GM12878 (cell line): ENCODE measurements at regions not wholly inside any gene's neighbourhood (a gene's known extent, or its start where the extent isn't known, plus 50 kb on each side); places are given as distances from the start of the nearest gene placed in this dataset.

Source experiments
- ATAC-seq: fragments of 200-7000 bp; cut with Tn5 transposase; 3 replicates; pipeline ENCODE4 v1.9.1; 2020; ENCODE audit warnings: mild to moderate bottlenecking, moderate library complexity
- BruUV-seq: library from RNA; stranded (reverse); fragments of 400-500 nt; replicated peaks from 2 replicates; lab custom pipeline; 2021; lab: Mats Ljungman, UMichigan
- CTCF ChIA-PET: fragments of 300-600 bp; sonication (Branson Sonifier 250); formaldehyde crosslinking; extraction: SDS; loops from one replicate; lab custom pipeline; 2021; ENCODE audit warnings: inconsistent platforms; lab: Yijun Ruan, JAX
- POLR2A ChIA-PET: fragments of 350-600 bp; formaldehyde crosslinking; extraction: SDS; loops from one replicate; lab custom pipeline; 2021; ENCODE audit warnings: inconsistent platforms; lab: Charles Lee
- RAD21 ChIA-PET: fragments of 300-600 bp; sonication (Branson Sonifier 250); formaldehyde crosslinking; loops from one replicate; lab custom pipeline; 2023; ENCODE audit warnings: antibody characterized with exemption; ENCODE audit not compliant: unreplicated experiment; lab: Charles Lee
- SMC1A ChIA-PET: fragments of 300-600 bp; sonication (Branson Sonifier 250); formaldehyde crosslinking; loops from one replicate; lab custom pipeline; 2023; ENCODE audit not compliant: unreplicated experiment, uncharacterized antibody; lab: Charles Lee
- DNase-seq: peaks from one replicate; pipeline ENCODE4 v3.0.0-alpha.2; 2011; ENCODE audit warnings: low read depth, low spot score
- FAIRE-seq: peaks from 3 replicates; lab custom pipeline; 2011; peaks lifted over from hg19 to GRCh38; lab: Jason Lieb, UNC
- H2AFZ ChIP-seq: 2 replicates; pipeline ENCODE4 v1.6.0; 2011; ENCODE audit warnings: low read depth, low read length, control low read depth; ENCODE audit not compliant: control insufficient read depth
- H3K27ac ChIP-seq: 2 replicates; pipeline ENCODE4 v1.5.1; 2011; ENCODE audit warnings: control low read depth; ENCODE audit not compliant: control insufficient read depth, insufficient read depth
- H3K27me3 ChIP-seq, 2 experiments: replicated peaks in 1 of 2; 2 replicates each; pipeline versions ENCODE4 v1.6.0 to v1.6.1; 2011; ENCODE audit warnings: low read length in 1 of 2; ENCODE audit not compliant: control insufficient read depth in 2 of 2, insufficient read depth in 2 of 2
- H3K36me3 ChIP-seq, 2 experiments: 2 replicates each; pipeline ENCODE4 v1.5.1; 2011; ENCODE audit warnings: low read length in 1 of 2; ENCODE audit not compliant: control insufficient read depth in 2 of 2, insufficient read depth in 2 of 2
- H3K4me1 ChIP-seq: 2 replicates; pipeline ENCODE4 v1.6.1; 2011; ENCODE audit warnings: mild to moderate bottlenecking, low read length, moderate library complexity, mixed read lengths; ENCODE audit not compliant: control insufficient read depth, insufficient read depth
- H3K4me2 ChIP-seq: 2 replicates; pipeline ENCODE4 v1.6.0; 2011; ENCODE audit warnings: control low read depth; ENCODE audit not compliant: control insufficient read depth, insufficient read depth
- H3K4me3 ChIP-seq: fragments of 200-600 bp; sonication (generic); 2 replicates; pipeline ENCODE4 v1.5.1; 2016
- H3K79me2 ChIP-seq: 2 replicates; pipeline ENCODE4 v1.6.0; 2011; ENCODE audit warnings: low read length; ENCODE audit not compliant: control insufficient read depth, insufficient read depth
- H3K9ac ChIP-seq: 2 replicates; pipeline ENCODE4 v1.8.0; 2011; ENCODE audit warnings: low read length, control low read depth, mixed read lengths; ENCODE audit not compliant: control insufficient read depth, insufficient read depth
- H3K9me3 ChIP-seq: replicated peaks from 3 replicates; pipeline ENCODE4 v1.5.1; 2011; ENCODE audit warnings: mild to moderate bottlenecking, low read length; ENCODE audit not compliant: control insufficient read depth, insufficient read depth
- H4K20me1 ChIP-seq: 2 replicates; pipeline ENCODE4 v1.6.0; 2011; ENCODE audit not compliant: control insufficient read depth, insufficient read depth
- EP300 ChIP-seq, 2 experiments: fragments of 150-350 bp in 1 of 2; IDR thresholded peaks; 2 replicates each; pipeline ENCODE4 v1.6.1; 2011 to 2012; ENCODE audit warnings: low read depth in 2 of 2, low read length in 2 of 2, borderline replicate concordance in 1 of 2, improper control_type of control experiment in 1 of 2, inconsistent platforms in 1 of 2; ENCODE audit not compliant: control insufficient read depth in 1 of 2
- EZH2 ChIP-seq: IDR thresholded peaks from 2 replicates; pipeline ENCODE4 v1.6.1; 2012; ENCODE audit warnings: low read depth, mild to moderate bottlenecking, control low read depth, inconsistent platforms, low read length, borderline replicate concordance; ENCODE audit not compliant: control insufficient read depth
- GATAD2B ChIP-seq: fragments of 450-650 bp; conservative IDR thresholded peaks from 2 replicates; pipeline ENCODE4 v1.6.1; 2017; ENCODE audit warnings: low read depth, mild to moderate bottlenecking, moderate library complexity
- TCF3 ChIP-seq: IDR thresholded peaks from 2 replicates; pipeline ENCODE4 v1.6.1; 2012; ENCODE audit warnings: low read depth, mild to moderate bottlenecking, low read length, borderline replicate concordance; ENCODE audit not compliant: insufficient read depth
- ZSCAN29 ChIP-seq: fragments of 450-650 bp; IDR thresholded peaks from 2 replicates; pipeline ENCODE4 v1.6.1; 2017; ENCODE audit warnings: mild to moderate bottlenecking, moderate library complexity
- WGBS: methylation state at CpG from one replicate; pipeline ENCODE4 v1.1.6; 2016; ENCODE audit warnings: low lambda C conversion rate; ENCODE audit not compliant: insufficient replicate concordance, insufficient coverage; ENCODE audit errors: missing lambda C conversion rate; 5-methylcytosine and 5-hydroxymethylcytosine counted together
- in situ Hi-C: fragments of 300-500 bp; cut with MboI; formaldehyde crosslinking; loops from 9 replicates; pipeline ENCODE4 v1.14.3; 2018; ENCODE audit warnings: mixed read lengths
- intact Hi-C: fragments of 100-400 bp; cut with micrococcal nuclease; formaldehyde crosslinking; loops from one replicate; pipeline ENCODE4 v1.14.2; 2022; ENCODE audit not compliant: unreplicated experiment
- TF ChIP-seq, protein P1 (sequence below): fragments of 450-650 bp; IDR thresholded peaks from 2 replicates; pipeline ENCODE4 v1.6.1; 2016; ENCODE audit warnings: mild to moderate bottlenecking
- TF ChIP-seq, protein P2 (sequence below): fragments of 450-650 bp; IDR thresholded peaks from 2 replicates; pipeline ENCODE4 v1.6.1; 2018; ENCODE audit warnings: borderline replicate concordance, mild to moderate bottlenecking; ENCODE audit not compliant: partially characterized antibody

DNA sequence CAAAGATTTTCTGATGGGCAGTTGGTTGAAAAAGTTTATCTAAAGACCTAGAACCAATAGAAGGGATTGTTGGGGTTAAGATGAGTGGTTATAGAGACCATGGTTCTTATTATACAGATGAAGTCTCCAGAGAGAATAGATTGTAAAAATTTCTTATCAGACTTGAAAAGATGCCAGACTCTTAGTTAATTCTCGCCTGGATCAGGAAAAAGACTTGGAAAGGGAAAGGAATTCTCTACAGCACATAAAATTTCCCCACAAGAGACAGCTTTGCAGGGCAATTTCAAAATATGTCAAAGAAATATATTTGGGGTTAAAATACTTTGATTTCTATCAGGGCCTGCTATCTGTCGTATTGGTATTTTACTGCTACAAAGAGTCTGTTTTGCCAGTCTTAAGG, 582.6 kb downstream of the UTRN start:
- TF ChIP-seq, protein P1, sequence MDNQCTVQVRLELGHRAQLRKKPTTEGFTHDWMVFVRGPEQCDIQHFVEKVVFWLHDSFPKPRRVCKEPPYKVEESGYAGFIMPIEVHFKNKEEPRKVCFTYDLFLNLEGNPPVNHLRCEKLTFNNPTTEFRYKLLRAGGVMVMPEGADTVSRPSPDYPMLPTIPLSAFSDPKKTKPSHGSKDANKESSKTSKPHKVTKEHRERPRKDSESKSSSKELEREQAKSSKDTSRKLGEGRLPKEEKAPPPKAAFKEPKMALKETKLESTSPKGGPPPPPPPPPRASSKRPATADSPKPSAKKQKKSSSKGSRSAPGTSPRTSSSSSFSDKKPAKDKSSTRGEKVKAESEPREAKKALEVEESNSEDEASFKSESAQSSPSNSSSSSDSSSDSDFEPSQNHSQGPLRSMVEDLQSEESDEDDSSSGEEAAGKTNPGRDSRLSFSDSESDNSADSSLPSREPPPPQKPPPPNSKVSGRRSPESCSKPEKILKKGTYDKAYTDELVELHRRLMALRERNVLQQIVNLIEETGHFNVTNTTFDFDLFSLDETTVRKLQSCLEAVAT = no peak
- no peak for TF ChIP-seq GATAD2B
- TF ChIP-seq ZSCAN29 = no peak
- TF ChIP-seq EZH2 = no peak
- no peak for TF ChIP-seq TCF3
- no peak for TF ChIP-seq EP300 (IDR thresholded peaks at IDR 0.05; ENCODE audit: borderline replicate concordance in 1 of 2, control insufficient read depth in 1 of 2, low read depth in 2 of 2, low read length in 2 of 2)
- TF ChIP-seq, protein P2, sequence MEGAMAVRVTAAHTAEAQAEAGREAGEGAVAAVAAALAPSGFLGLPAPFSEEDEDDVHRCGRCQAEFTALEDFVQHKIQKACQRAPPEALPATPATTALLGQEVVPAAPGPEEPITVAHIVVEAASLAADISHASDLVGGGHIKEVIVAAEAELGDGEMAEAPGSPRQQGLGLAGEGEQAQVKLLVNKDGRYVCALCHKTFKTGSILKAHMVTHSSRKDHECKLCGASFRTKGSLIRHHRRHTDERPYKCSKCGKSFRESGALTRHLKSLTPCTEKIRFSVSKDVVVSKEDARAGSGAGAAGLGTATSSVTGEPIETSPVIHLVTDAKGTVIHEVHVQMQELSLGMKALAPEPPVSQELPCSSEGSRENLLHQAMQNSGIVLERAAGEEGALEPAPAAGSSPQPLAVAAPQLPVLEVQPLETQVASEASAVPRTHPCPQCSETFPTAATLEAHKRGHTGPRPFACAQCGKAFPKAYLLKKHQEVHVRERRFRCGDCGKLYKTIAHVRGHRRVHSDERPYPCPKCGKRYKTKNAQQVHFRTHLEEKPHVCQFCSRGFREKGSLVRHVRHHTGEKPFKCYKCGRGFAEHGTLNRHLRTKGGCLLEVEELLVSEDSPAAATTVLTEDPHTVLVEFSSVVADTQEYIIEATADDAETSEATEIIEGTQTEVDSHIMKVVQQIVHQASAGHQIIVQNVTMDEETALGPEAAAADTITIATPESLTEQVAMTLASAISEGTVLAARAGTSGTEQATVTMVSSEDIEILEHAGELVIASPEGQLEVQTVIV = no peak
- TF ChIP-seq, all 136 proteins: peak for 0
- WGBS = 14% methylated on average over 2 of the region's 2 CpGs
- Histone ChIP-seq H3K9me3 (no peaks in the 10 kb centered on the region; the same call in 2 of the 3 replicates), H3K27me3 (no peaks in the 10 kb centered on the region), H2AFZ (no peak overlapping the region), H3K36me3 (no peaks in the 10 kb centered on the region), H3K4me1 (no peaks in the 10 kb centered on the region), H4K20me1 (no peaks in the 10 kb centered on the region), H3K27ac (no peak overlapping the region), H3K9ac (no peak overlapping the region), H3K4me2 (no peak overlapping the region), H3K4me3 (no peak overlapping the region), H3K79me2 (no peaks in the 10 kb centered on the region)
- RAD21 ChIA-PET = no interaction called here
- DNase-seq (no peak), ATAC-seq (no peak), FAIRE-seq (no peak)
- CTCF ChIA-PET = no interaction called here
- in situ Hi-C loops (no loop called here), intact Hi-C loops (no loop called here)
- POLR2A ChIA-PET = no interaction called here
- SMC1A ChIA-PET = no interaction called here
- BruUV-seq = no TSS peak
